ENCODE measurements at regions not wholly inside any gene's neighbourhood (a gene's known extent, or its start where the extent isn't known, plus 50 kb on each side); places are given as distances from the start of the nearest gene placed in this dataset.

DNA sequence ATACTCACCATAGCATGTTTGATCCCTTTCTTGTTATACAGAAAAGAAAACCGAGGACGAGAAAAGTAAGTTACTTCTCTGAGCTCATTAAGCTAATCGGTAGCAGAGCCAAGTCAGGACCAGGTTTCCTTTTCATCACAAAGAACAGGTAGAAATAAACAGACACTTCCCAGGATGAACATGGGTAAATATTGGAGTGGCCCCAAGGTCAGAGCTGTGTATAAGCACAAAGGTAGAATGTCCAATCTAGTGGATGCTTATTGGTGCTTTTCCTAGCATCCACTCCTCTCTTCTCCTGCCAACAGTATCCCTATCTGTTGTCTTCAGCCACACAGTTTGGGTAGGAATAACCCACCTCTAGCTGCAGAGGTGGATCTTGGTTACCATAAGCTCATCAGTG, 52.8 kb upstream of the THUMPD3 start:
- CTCF ChIA-PET = interaction anchor here (0.6 to 1.6 kb wide), 5 partner anchors 8 to 344 kb away, joined by 3 to 7 read pairs (median 5); no protein-coding TSS in a partner anchor
- Mint-ChIP-seq H3K27me3 (ENCODE audit: insufficient read depth, unreplicated experiment) (peaks cover 11% of the 10 kb centered on the region), H3K4me1 (ENCODE audit: insufficient read depth, unreplicated experiment) (no peaks in the 10 kb centered on the region), H3K9me3 (ENCODE audit: unreplicated experiment) (no peaks in the 10 kb centered on the region), H3K4me3 (ENCODE audit: unreplicated experiment) (no peak overlapping the region), H3K27ac (ENCODE audit: low read depth, unreplicated experiment) (no peak overlapping the region), H3K36me3 (ENCODE audit: insufficient read depth, unreplicated experiment) (peaks cover 5% of the 10 kb centered on the region)
- intact Hi-C loops (cut with micrococcal nuclease) = no loop called here
- no peak for DNase-seq (ENCODE audit: unreplicated experiment)
- no peak for TF ChIP-seq CTCF (IDR thresholded peaks at IDR 0.05; ENCODE audit: unreplicated experiment)
- POLR2A ChIA-PET = no interaction called here
- BruUV-seq (replicated peaks) = no TSS peak

DNA sequence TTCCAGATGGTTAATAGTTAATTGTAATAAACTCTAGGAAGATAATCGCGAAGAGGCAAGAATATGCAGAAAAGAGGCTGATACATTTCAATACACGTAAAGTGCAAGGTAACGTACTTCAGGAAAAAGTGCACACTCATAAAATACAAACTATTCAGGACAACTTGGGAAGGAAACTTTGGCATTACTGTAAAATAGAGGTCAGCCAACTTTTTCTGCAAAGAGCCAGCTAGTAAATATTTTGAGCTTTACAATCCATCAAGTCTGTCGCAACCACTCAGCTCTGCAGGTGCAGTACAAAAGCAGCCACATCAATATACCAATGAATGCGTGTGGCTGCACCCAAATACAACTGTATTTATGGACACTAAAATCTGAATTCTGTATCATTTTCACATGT, 51.6 kb upstream of the THUMPD3 start:
- H3K4me1 Mint-ChIP-seq (ENCODE audit: insufficient read depth, unreplicated experiment) = no peaks in the 10 kb centered on the region
- ChIA-PET POLR2A (no interaction called here), CTCF (interaction anchor here (0.8 to 1.6 kb wide), 4 partner anchors 9 to 339 kb away, joined by 3 to 7 read pairs (median 6); no protein-coding TSS in a partner anchor)
- H3K9me3 Mint-ChIP-seq (ENCODE audit: unreplicated experiment) = no peaks in the 10 kb centered on the region
- H3K36me3 Mint-ChIP-seq (ENCODE audit: insufficient read depth, unreplicated experiment) = peaks cover 5% of the 10 kb centered on the region
- peaks cover 11% of the 10 kb centered on the region for H3K27me3 Mint-ChIP-seq (ENCODE audit: insufficient read depth, unreplicated experiment)
- intact Hi-C loops (cut with micrococcal nuclease) = no loop called here
- BruUV-seq (replicated peaks) = no TSS peak
- H3K4me3 Mint-ChIP-seq (ENCODE audit: unreplicated experiment) = no peak overlapping the region
- no peak for TF ChIP-seq CTCF (IDR thresholded peaks at IDR 0.05; ENCODE audit: unreplicated experiment)
- no peak for DNase-seq (ENCODE audit: unreplicated experiment)
- no peak overlapping the region for H3K27ac Mint-ChIP-seq (ENCODE audit: low read depth, unreplicated experiment)

Measured in MCF 10A (cell line).